ENCODE measurements at regions not wholly inside any gene's neighbourhood (a gene's known extent, or its start where the extent isn't known, plus 50 kb on each side); places are given as distances from the start of the nearest gene placed in this dataset.

- TF ChIP-seq CTCF (IDR thresholded peaks at IDR 0.05) (peak in 2 of 3 donors; percentile 47 to 61), POLR2A (IDR thresholded peaks at IDR 0.05) (no peak)
Measured at GRCh38 chr20:4607287-4607713, 79.0 kb upstream of the PRNP start.

Data from lower leg skin (tissue), 3 donors.